Neural cell (in vitro differentiated cells): ENCODE measurements at regions not wholly inside any gene's neighbourhood (a gene's known extent, or its start where the extent isn't known, plus 50 kb on each side); places are given as distances from the start of the nearest gene placed in this dataset.

ENCODE experiments used
- H2AFZ ChIP-seq: fragments of 200-600, 300-800 bp; sonication (generic), shearing (Covaris generic); 2 replicates; pipeline ENCODE4 v1.6.0; 2014; ENCODE audit warnings: low read depth, mild to moderate bottlenecking, antibody characterized with exemption, low read length, moderate library complexity
- H3F3A ChIP-seq: fragments of 200-600 bp; shearing (Covaris generic); 2 replicates; pipeline ENCODE4 v1.6.1; 2016; ENCODE audit warnings: mild to moderate bottlenecking, moderate library complexity, mixed read lengths, antibody characterized with exemption, low read length; ENCODE audit not compliant: insufficient read depth, poor library complexity, severe bottlenecking
- H3K27ac ChIP-seq: fragments of 200-600, 300-800 bp; sonication (generic), shearing (Covaris generic); 2 replicates; pipeline ENCODE4 v1.5.1; 2014; ENCODE audit warnings: mild to moderate bottlenecking, low read length, moderate library complexity
- H3K27me3 ChIP-seq: fragments of 300-800, 200-600 bp; sonication (generic), shearing (Covaris generic); 2 replicates; pipeline ENCODE4 v1.6.0; 2014; ENCODE audit warnings: mild to moderate bottlenecking, low read depth, low read length, moderate library complexity; ENCODE audit not compliant: insufficient read depth
- H3K36me3 ChIP-seq: fragments of 300-800, 200-600 bp; sonication (generic), shearing (Covaris generic); 2 replicates; pipeline ENCODE4 v1.5.1; 2014; ENCODE audit warnings: mild to moderate bottlenecking, antibody characterized with exemption, low read length, moderate library complexity; ENCODE audit not compliant: insufficient read depth
- H3K4me2 ChIP-seq: fragments of 300-800, 200-600 bp; sonication (generic), shearing (Covaris generic); 2 replicates; pipeline ENCODE4 v1.6.0; 2014; ENCODE audit warnings: mild to moderate bottlenecking, low read length
- H3K4me3 ChIP-seq: fragments of 300-800, 200-600 bp; sonication (generic), shearing (Covaris generic); 2 replicates; pipeline ENCODE4 v1.5.1; 2014; ENCODE audit warnings: mild to moderate bottlenecking, low read length, moderate library complexity
- H3K79me2 ChIP-seq: fragments of 200-600 bp; shearing (Covaris generic); replicated peaks from 2 replicates; pipeline ENCODE4 v1.6.0; 2014; ENCODE audit warnings: mild to moderate bottlenecking, low read length, moderate library complexity; ENCODE audit not compliant: insufficient read depth
- H3K9ac ChIP-seq: fragments of 300-800, 200-600 bp; sonication (generic), shearing (Covaris generic); 2 replicates; pipeline ENCODE4 v1.6.1; 2016; ENCODE audit warnings: mild to moderate bottlenecking, low read length, mixed read lengths
- H3K9me2 ChIP-seq: fragments of 200-600 bp; shearing (Covaris generic); 2 replicates; pipeline ENCODE4 v1.6.1; 2016; ENCODE audit warnings: mild to moderate bottlenecking, low read length, mixed read lengths; ENCODE audit not compliant: insufficient read depth
- H3K9me3 ChIP-seq: fragments of 200-600, 300-800 bp; sonication (generic), shearing (Covaris generic); 2 replicates; pipeline ENCODE4 v1.6.1; 2016; ENCODE audit warnings: mild to moderate bottlenecking, mixed run types, low read length, moderate library complexity, mixed read lengths
- H4K20me1 ChIP-seq: fragments of 200-600 bp; shearing (Covaris generic); 2 replicates; pipeline ENCODE4 v1.6.1; 2016; ENCODE audit warnings: mild to moderate bottlenecking, mixed run types; ENCODE audit not compliant: insufficient read depth
- EP300 ChIP-seq: fragments of 450-650 bp; conservative IDR thresholded peaks from 2 replicates; pipeline ENCODE4 v1.6.1; 2014; ENCODE audit warnings: antibody characterized with exemption, mild to moderate bottlenecking, moderate library complexity; ENCODE audit not compliant: poor library complexity, severe bottlenecking
- EZH2 ChIP-seq: fragments of 200-600, 300-800 bp; shearing (Covaris generic), sonication (generic); IDR thresholded peaks from 2 replicates; pipeline ENCODE4 v1.6.1; 2014; ENCODE audit warnings: antibody characterized with exemption, low read length, borderline replicate concordance, mild to moderate bottlenecking; ENCODE audit not compliant: insufficient read depth, poor library complexity, severe bottlenecking
- MXI1 ChIP-seq: fragments of 450-650 bp; conservative IDR thresholded peaks from 2 replicates; pipeline ENCODE4 v1.6.1; 2014; ENCODE audit warnings: antibody characterized with exemption, mild to moderate bottlenecking; ENCODE audit not compliant: poor library complexity, severe bottlenecking
- POLR2AphosphoS5 ChIP-seq: IDR thresholded peaks from 2 replicates; pipeline ENCODE4 v1.6.1; 2012
- RAD21 ChIP-seq: fragments of 450-650 bp; conservative IDR thresholded peaks from 2 replicates; pipeline ENCODE4 v1.6.1; 2014; ENCODE audit warnings: antibody characterized with exemption, mild to moderate bottlenecking, moderate library complexity
- SMC3 ChIP-seq: fragments of 450-650 bp; conservative IDR thresholded peaks from 2 replicates; pipeline ENCODE4 v1.6.1; 2014; ENCODE audit warnings: antibody characterized with exemption, mild to moderate bottlenecking, moderate library complexity; ENCODE audit not compliant: poor library complexity
- TAF1 ChIP-seq: IDR thresholded peaks from 2 replicates; pipeline ENCODE4 v1.6.1; 2012; ENCODE audit warnings: low read depth
- TF ChIP-seq, protein P1 (sequence below): fragments of 450-650 bp; IDR thresholded peaks from 2 replicates; pipeline ENCODE4 v1.5.1; 2014; ENCODE audit warnings: antibody characterized with exemption, mild to moderate bottlenecking, moderate library complexity; ENCODE audit not compliant: poor library complexity, severe bottlenecking
- TF ChIP-seq, protein P2 (sequence below): IDR thresholded peaks from 2 replicates; pipeline ENCODE4 v1.6.1; 2012; ENCODE audit warnings: borderline replicate concordance

DNA sequence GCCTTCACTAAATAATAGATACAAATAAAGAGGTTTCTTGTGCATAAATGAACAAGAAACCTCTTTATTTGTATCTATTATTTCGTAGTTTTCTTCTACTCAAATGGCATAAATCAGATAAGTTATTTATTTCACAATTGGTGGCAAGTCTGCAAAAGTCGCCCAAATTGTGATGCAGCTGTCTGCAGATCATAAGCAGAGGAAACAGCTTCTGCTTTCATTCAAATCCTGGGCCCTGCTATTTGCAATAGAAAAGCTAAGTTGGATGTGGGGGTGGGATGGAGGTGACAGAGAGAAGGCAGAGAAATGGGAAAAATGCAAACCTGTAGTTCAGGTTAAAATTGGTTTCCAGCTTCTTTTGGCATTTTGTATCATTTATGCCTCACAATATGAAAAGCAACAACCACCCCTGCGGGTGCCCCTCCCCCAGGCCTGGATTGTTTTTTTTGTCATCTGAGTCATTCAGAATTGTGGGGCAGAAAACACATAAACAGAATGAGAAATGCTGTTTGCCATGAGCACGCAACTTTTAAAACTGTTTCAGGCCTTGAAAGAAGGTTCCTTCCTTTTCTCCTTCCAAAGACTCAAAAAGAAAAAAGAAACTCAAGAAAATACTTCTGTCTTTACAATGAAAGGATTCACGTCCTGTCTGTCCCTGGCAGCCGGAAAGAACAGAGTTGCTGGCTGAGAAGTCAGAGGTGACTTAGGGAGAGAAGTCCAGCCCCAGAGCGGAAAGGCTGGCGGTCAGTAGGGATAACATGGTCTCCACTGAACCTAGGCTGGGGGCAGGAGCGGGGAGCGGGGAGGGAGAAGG lies 132.9 kb downstream of the BAMBI start:
- H3K9me3 ChIP-seq, result no peaks in the 10 kb centered on the region
- no peak overlapping the region for H2AFZ ChIP-seq
- H3K4me3 ChIP-seq, result no peak overlapping the region
- H3K9me2 ChIP-seq, result no peaks in the 10 kb centered on the region
- no peaks in the 10 kb centered on the region for H3K79me2 ChIP-seq
- H3K9ac ChIP-seq, result no peak overlapping the region
- TF ChIP-seq MXI1 (no peak), SMC3 (no peak), EP300 (no peak), RAD21 (no peak)
- TF ChIP-seq, protein P1, sequence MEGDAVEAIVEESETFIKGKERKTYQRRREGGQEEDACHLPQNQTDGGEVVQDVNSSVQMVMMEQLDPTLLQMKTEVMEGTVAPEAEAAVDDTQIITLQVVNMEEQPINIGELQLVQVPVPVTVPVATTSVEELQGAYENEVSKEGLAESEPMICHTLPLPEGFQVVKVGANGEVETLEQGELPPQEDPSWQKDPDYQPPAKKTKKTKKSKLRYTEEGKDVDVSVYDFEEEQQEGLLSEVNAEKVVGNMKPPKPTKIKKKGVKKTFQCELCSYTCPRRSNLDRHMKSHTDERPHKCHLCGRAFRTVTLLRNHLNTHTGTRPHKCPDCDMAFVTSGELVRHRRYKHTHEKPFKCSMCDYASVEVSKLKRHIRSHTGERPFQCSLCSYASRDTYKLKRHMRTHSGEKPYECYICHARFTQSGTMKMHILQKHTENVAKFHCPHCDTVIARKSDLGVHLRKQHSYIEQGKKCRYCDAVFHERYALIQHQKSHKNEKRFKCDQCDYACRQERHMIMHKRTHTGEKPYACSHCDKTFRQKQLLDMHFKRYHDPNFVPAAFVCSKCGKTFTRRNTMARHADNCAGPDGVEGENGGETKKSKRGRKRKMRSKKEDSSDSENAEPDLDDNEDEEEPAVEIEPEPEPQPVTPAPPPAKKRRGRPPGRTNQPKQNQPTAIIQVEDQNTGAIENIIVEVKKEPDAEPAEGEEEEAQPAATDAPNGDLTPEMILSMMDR, result no peak
- no peaks in the 10 kb centered on the region for H3F3A ChIP-seq
- no peaks in the 10 kb centered on the region for H3K36me3 ChIP-seq
- no peaks in the 10 kb centered on the region for H3K27me3 ChIP-seq
- no peak overlapping the region for H3K27ac ChIP-seq
- no peaks in the 10 kb centered on the region for H4K20me1 ChIP-seq
- no peak overlapping the region for H3K4me2 ChIP-seq

DNA sequence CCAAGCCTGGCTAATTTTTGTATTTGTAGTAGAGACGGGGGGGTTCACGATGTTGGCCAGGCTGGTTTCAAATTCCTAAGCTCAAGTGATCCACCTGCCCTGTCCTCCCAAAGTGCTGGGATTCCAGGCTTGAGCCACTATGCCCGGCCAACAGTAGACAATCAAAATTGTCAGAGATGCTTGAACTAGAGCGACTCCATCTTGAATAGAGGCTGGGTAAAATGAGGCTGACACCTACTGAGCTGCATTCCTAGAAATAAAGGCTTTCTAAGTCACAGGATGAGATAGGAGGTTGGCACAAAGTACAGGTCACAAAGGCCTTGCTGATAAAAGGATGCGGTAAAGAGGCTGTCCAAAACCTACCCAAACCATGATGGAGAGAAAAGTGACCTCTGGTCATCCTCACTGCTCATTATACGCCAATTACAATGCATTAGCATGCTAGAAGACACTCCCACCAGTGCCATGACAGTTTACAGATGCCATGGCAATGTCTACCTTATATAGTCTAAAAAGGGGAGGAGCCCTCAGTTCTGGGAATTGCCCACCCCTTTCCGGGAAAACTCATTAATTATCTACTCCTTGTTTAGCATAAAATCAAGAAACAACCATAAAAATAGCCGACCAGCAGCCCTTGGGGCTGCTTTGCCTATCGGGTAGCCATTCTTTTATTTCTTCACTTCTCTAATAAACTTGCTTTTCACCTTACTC lies 134.5 kb downstream of the BAMBI start:
- H4K20me1 ChIP-seq, result no peaks in the 10 kb centered on the region
- no peak overlapping the region for H3K4me2 ChIP-seq
- no peak overlapping the region for H3K9ac ChIP-seq

More for the DNA sequence above, 134.5 kb downstream of the BAMBI start:
- Histone ChIP-seq H3K4me3 (no peak overlapping the region), H2AFZ (no peak overlapping the region), H3K9me3 (no peaks in the 10 kb centered on the region), H3F3A (no peaks in the 10 kb centered on the region), H3K9me2 (no peaks in the 10 kb centered on the region), H3K27me3 (no peaks in the 10 kb centered on the region), H3K36me3 (no peaks in the 10 kb centered on the region), H3K27ac (no peak overlapping the region), H3K79me2 (no peaks in the 10 kb centered on the region)
- TF ChIP-seq EZH2, result no peak
- TF ChIP-seq SMC3, result no peak
- TF ChIP-seq EP300, result no peak
- TF ChIP-seq, protein P2, sequence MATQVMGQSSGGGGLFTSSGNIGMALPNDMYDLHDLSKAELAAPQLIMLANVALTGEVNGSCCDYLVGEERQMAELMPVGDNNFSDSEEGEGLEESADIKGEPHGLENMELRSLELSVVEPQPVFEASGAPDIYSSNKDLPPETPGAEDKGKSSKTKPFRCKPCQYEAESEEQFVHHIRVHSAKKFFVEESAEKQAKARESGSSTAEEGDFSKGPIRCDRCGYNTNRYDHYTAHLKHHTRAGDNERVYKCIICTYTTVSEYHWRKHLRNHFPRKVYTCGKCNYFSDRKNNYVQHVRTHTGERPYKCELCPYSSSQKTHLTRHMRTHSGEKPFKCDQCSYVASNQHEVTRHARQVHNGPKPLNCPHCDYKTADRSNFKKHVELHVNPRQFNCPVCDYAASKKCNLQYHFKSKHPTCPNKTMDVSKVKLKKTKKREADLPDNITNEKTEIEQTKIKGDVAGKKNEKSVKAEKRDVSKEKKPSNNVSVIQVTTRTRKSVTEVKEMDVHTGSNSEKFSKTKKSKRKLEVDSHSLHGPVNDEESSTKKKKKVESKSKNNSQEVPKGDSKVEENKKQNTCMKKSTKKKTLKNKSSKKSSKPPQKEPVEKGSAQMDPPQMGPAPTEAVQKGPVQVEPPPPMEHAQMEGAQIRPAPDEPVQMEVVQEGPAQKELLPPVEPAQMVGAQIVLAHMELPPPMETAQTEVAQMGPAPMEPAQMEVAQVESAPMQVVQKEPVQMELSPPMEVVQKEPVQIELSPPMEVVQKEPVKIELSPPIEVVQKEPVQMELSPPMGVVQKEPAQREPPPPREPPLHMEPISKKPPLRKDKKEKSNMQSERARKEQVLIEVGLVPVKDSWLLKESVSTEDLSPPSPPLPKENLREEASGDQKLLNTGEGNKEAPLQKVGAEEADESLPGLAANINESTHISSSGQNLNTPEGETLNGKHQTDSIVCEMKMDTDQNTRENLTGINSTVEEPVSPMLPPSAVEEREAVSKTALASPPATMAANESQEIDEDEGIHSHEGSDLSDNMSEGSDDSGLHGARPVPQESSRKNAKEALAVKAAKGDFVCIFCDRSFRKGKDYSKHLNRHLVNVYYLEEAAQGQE, result no peak
- no peak for TF ChIP-seq MXI1
- no peak for TF ChIP-seq TAF1
- TF ChIP-seq RAD21, result no peak
- TF ChIP-seq POLR2AphosphoS5, result no peak
- TF ChIP-seq, protein P1, result no peak
